ENCODE measurements at regions not wholly inside any gene's neighbourhood (a gene's known extent, or its start where the extent isn't known, plus 50 kb on each side); places are given as distances from the start of the nearest gene placed in this dataset.

- no peak overlapping the region for H3T11ph ChIP-seq (ENCODE audit: low read length)
- no peak overlapping the region for H3K27ac ChIP-seq (ENCODE audit: insufficient read length, low read depth, low read length)
- H3K14ac ChIP-seq (ENCODE audit: insufficient read depth, low read length), result no peak overlapping the region
- H3K4me1 ChIP-seq (ENCODE audit: insufficient read depth, low read length), result no peaks in the 10 kb centered on the region
- H3K79me1 ChIP-seq (ENCODE audit: insufficient read depth, low read depth, low read length, poor library complexity, severe bottlenecking), result no peaks in the 10 kb centered on the region
- Mint-ChIP-seq H3K4me3 (no peak overlapping the region), H3K36me3 (ENCODE audit: insufficient read depth in 1 of 3, low read depth in 3 of 3) (no peaks in the 10 kb centered on the region), H3K9me3 (no peaks in the 10 kb centered on the region; a peak in 1 of 5 replicates), H3K4me1 (peaks cover 8 to 17% of the 10 kb centered on the region in 2 experiments), H3K27ac (peak overlapping the region in 1 of 3 experiments; percentile 17; a peak in 1 of 7 replicates), H3K27me3 (ENCODE audit: low read depth) (peaks cover 3% of the 10 kb centered on the region; the same call in 1 of the 2 replicates)
- H3K18ac ChIP-seq (ENCODE audit: insufficient read length, low read depth, low read length), result no peak overlapping the region
- no CpG with 5 or more reads among the region's 10 CpGs for WGBS (ENCODE audit: extremely low coverage, insufficient read length, low lambda C conversion rate)
- no peak overlapping the region for H2BK12ac ChIP-seq (ENCODE audit: insufficient read length, low read depth, low read length)
- no peaks in the 10 kb centered on the region for H4K20me1 ChIP-seq (ENCODE audit: control insufficient read depth, insufficient read depth, insufficient read length)
- no peak overlapping the region for H2AK5ac ChIP-seq (ENCODE audit: insufficient read length, low read length)
- no peak overlapping the region for H2BK120ac ChIP-seq (ENCODE audit: low read depth, low read length, poor library complexity, severe bottlenecking)
- H3K9ac ChIP-seq (ENCODE audit: extremely low read depth, insufficient read length, low read length), result no peak overlapping the region
- no peak overlapping the region for H4K91ac ChIP-seq (ENCODE audit: insufficient read length, low read depth, low read length)
- H2BK5ac ChIP-seq (ENCODE audit: insufficient read length, low read length), result no peak overlapping the region
- no peak overlapping the region for H3K4me2 ChIP-seq (ENCODE audit: insufficient read depth, insufficient read length, low read length)
- TF ChIP-seq, protein P1, sequence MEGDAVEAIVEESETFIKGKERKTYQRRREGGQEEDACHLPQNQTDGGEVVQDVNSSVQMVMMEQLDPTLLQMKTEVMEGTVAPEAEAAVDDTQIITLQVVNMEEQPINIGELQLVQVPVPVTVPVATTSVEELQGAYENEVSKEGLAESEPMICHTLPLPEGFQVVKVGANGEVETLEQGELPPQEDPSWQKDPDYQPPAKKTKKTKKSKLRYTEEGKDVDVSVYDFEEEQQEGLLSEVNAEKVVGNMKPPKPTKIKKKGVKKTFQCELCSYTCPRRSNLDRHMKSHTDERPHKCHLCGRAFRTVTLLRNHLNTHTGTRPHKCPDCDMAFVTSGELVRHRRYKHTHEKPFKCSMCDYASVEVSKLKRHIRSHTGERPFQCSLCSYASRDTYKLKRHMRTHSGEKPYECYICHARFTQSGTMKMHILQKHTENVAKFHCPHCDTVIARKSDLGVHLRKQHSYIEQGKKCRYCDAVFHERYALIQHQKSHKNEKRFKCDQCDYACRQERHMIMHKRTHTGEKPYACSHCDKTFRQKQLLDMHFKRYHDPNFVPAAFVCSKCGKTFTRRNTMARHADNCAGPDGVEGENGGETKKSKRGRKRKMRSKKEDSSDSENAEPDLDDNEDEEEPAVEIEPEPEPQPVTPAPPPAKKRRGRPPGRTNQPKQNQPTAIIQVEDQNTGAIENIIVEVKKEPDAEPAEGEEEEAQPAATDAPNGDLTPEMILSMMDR (conservative IDR thresholded peaks at IDR 0.05), result no peak
- H4K5ac ChIP-seq (ENCODE audit: insufficient read length, low read depth, low read length), result no peak overlapping the region
- no peak overlapping the region for H3K4ac ChIP-seq (ENCODE audit: low read depth, low read length)
- H3K23ac ChIP-seq (ENCODE audit: insufficient read length, low read depth, low read length), result no peak overlapping the region
- no peak overlapping the region for H3K56ac ChIP-seq (ENCODE audit: insufficient read length, low read depth, low read length)
- H3K79me2 ChIP-seq (ENCODE audit: insufficient read depth, low read length), result no peaks in the 10 kb centered on the region; the same call in 1 of the 2 replicates
- H3K23me2 ChIP-seq (ENCODE audit: insufficient read length, low read depth, low read length, poor library complexity, severe bottlenecking), result no peaks in the 10 kb centered on the region
- H4K8ac ChIP-seq (replicated peaks; ENCODE audit: insufficient read length, low read depth, low read length), result no peak overlapping the region
- DNase-seq, result no peak
- H2AFZ ChIP-seq (ENCODE audit: low read length), result no peak overlapping the region
- H3K27me3 ChIP-seq (ENCODE audit: insufficient read depth, low read length), result no peaks in the 10 kb centered on the region
- H2BK15ac ChIP-seq (ENCODE audit: low read depth, low read length), result no peak overlapping the region
- no peak overlapping the region for H2BK20ac ChIP-seq (ENCODE audit: low read depth, low read length, poor library complexity, severe bottlenecking)
- H3K9me3 ChIP-seq (ENCODE audit: control insufficient read depth, low read depth, low read length), result no peaks in the 10 kb centered on the region
These were observed 303.2 kb downstream of the MYCN start for GRCh38 chr2:16243411-16243996.

Measured in H9 (cell line).